RPMI7951 (cell line): ENCODE measurements at regions not wholly inside any gene's neighbourhood (a gene's known extent, or its start where the extent isn't known, plus 50 kb on each side); places are given as distances from the start of the nearest gene placed in this dataset.
A peak's percentile ranks its signal among the peaks of the same experiment; 100 is the strongest.

Experiments used
- DNase-seq: peaks from one replicate; pipeline ENCODE4 v3.0.0-alpha.2; 2012; ENCODE audit warnings: low read depth

- peak; percentile 65 for DNase-seq
Measured at GRCh38 chrX:39972340-39972739, 125.4 kb downstream of the BCOR start.

- no peak for DNase-seq
Measured at GRCh38 chrX:39973810-39974209, 123.9 kb downstream of the BCOR start.

GRCh38 chrX:39974270-39974669, 123.5 kb downstream of the BCOR start:
- no peak for DNase-seq

- DNase-seq = peak; percentile 58
Measured at GRCh38 chrX:39975101-39975925, 122.4 kb downstream of the BCOR start.

- no peak for DNase-seq
Measured at GRCh38 chrX:39981946-39982345, 115.8 kb downstream of the BCOR start.

- DNase-seq = no peak
Measured at GRCh38 chrX:39982948-39983347, 114.8 kb downstream of the BCOR start.

GRCh38 chrX:39983715-39984114, 114.0 kb downstream of the BCOR start:
- DNase-seq = peak; percentile 32

GRCh38 chrX:39984191-39984956, 113.4 kb downstream of the BCOR start:
- DNase-seq = peak; percentile 56

GRCh38 chrX:39985071-39985470, 112.7 kb downstream of the BCOR start:
- no peak for DNase-seq

- no peak for DNase-seq
Measured at GRCh38 chrX:39985551-39985950, 112.2 kb downstream of the BCOR start.

- DNase-seq = no peak
Measured at GRCh38 chrX:39988496-39988895, 109.3 kb downstream of the BCOR start.

GRCh38 chrX:39990388-39990787, 107.4 kb downstream of the BCOR start:
- no peak for DNase-seq

GRCh38 chrX:39992300-39992699, 105.5 kb downstream of the BCOR start:
- DNase-seq = no peak

GRCh38 chrX:39995457-39995856, 102.3 kb downstream of the BCOR start:
- DNase-seq = no peak

- DNase-seq = no peak
Measured at GRCh38 chrX:39996536-39996935, 101.2 kb downstream of the BCOR start.

- DNase-seq = no peak
Measured at GRCh38 chrX:39998636-39999406, 98.9 kb downstream of the BCOR start.
